Heart right ventricle (tissue), 16 donors: ENCODE measurements at regions not wholly inside any gene's neighbourhood (a gene's known extent, or its start where the extent isn't known, plus 50 kb on each side); places are given as distances from the start of the nearest gene placed in this dataset.
A peak's percentile ranks its signal among the peaks of the same experiment; 100 is the strongest.

Experiments used
- ATAC-seq, 8 donors: fragments of 200-7000 bp; cut with Tn5 transposase; one replicate each; pipeline ENCODE4 v1.9.1; 2020; ENCODE audit warnings: mild to moderate bottlenecking in 8 of 8, moderate library complexity in 8 of 8, moderate number of reproducible peaks in 1 of 8
- DNase-seq, 2 donors: peaks; one replicate each; pipeline ENCODE4 v3.0.0-alpha.2; 2020
- H3K27ac ChIP-seq, 10 donors: fragments of 200-600 bp; sonication (generic) in 2 of 10; one replicate each; pipeline versions ENCODE4 v1.5.0 to v1.8.0; 2020 to 2022; ENCODE audit warnings: mild to moderate bottlenecking in 3 of 10
- H3K27me3 ChIP-seq, 7 donors: fragments of 200-600 bp; one replicate each; pipeline ENCODE4 v1.8.0; 2021 to 2022; ENCODE audit warnings: mild to moderate bottlenecking in 2 of 7
- H3K36me3 ChIP-seq, 9 donors: fragments of 200-600 bp; sonication (generic) in 1 of 9; one replicate each; pipeline versions ENCODE4 v1.5.0 to v1.8.0; 2020 to 2022; ENCODE audit warnings: mild to moderate bottlenecking in 2 of 9
- H3K4me1 ChIP-seq, 9 donors: fragments of 200-600 bp; sonication (generic) in 1 of 9; one replicate each; pipeline versions ENCODE4 v1.5.0 to v1.8.0; 2020 to 2022; ENCODE audit warnings: mild to moderate bottlenecking in 4 of 9
- H3K4me3 ChIP-seq, 10 donors: fragments of 200-600 bp; sonication (generic) in 2 of 10; one replicate each; pipeline versions ENCODE4 v1.5.0 to v1.8.0; 2020 to 2022; ENCODE audit warnings: mild to moderate bottlenecking in 7 of 10, moderate library complexity in 2 of 10
- H3K9me3 ChIP-seq, 11 donors: fragments of 200-600 bp in 10 of 11; sonication (generic) in 2 of 11; one replicate each; pipeline versions ENCODE4 v1.5.0 to v1.8.0; 2013 to 2022; ENCODE audit warnings: mild to moderate bottlenecking in 2 of 11, control low read depth in 1 of 11, moderate library complexity in 1 of 11
- WGBS, 2 donors: extraction: QIAGEN DNeasy Blood & Tissue Kit; methylation state at CpG; one replicate each; pipeline ENCODE4 v1.1.7; 2013; ENCODE audit warnings: inconsistent platforms in 1 of 2; 5-methylcytosine and 5-hydroxymethylcytosine counted together
- intact Hi-C, 10 donors: fragments of 100-400 bp; cut with DNase I; formaldehyde crosslinking; loops; one replicate each; pipeline versions ENCODE4 v1.11.1 to v1.14.2; 2022
- TF ChIP-seq, protein P1 (sequence below), 9 donors: fragments of 200-600 bp; sonication (generic) in 2 of 9; IDR thresholded peaks; one replicate each; pipeline versions ENCODE4 v1.5.0 to v1.8.0; 2021 to 2022; ENCODE audit warnings: antibody characterized with exemption in 9 of 9, mild to moderate bottlenecking in 5 of 9, moderate library complexity in 1 of 9
- donor health status: Arrhythmogenic right ventricular cardiomyopathy.
- donor health status: ischemic (EF 13 %, LVEDD 7.1; RV severe dilation, severe dysfunction).
- donor health status: healthy with polysubstance abuse.
- donor health status: DM: no; HTN: yes; CAD: no.
- donor health status: DM: no; HTN: no; CAD: no.
- donor health status: ischemic (EF 25% LVEDD 6.9; RV normal size, moderate dysfunction).
- donor health status: ischemic (EF 25% LVEDD 5.7; RV mildly dilated, moderate dysfunction).
- donor health status: healthy.
- donor health status: DM: yes; HTN: yes; CAD: no.
- donor health status: Ischemic cardiomyopathy.
- donor health status: ischemic (EF 35%, LVEDD 5.7; RV mildly dilated, moderate dysfunction).
- donor health status: nonischemic (EF 11% LVEDD 7.7; RV severe dilation, severe dysfunction).
- donor health status: DM: yes; HTN: yes; CAD: no.
- donor health status: PGD.
- donor health status: ischemic (EF 29% LVEDD 5.4; RV normal size, mild dysfunction).
- donor health status: nonischemic (EF 23%, LVEDD 6.1; RV moderate dilation, normal function).

- Histone ChIP-seq H3K36me3 (no peaks in the 10 kb centered on the region), H3K4me3 (peak overlapping the region in 8 of 10 donors; percentile 46 to 64 (median 60)), H3K27ac (no peak overlapping the region), H3K9me3 (no peaks in the 10 kb centered on the region), H3K4me1 (peaks cover 0 to 17% (median 9%) of the 10 kb centered on the region in 9 donors), H3K27me3 (peaks cover 12 to 100% (median 57%) of the 10 kb centered on the region in 7 donors)
- TF ChIP-seq, protein P1, sequence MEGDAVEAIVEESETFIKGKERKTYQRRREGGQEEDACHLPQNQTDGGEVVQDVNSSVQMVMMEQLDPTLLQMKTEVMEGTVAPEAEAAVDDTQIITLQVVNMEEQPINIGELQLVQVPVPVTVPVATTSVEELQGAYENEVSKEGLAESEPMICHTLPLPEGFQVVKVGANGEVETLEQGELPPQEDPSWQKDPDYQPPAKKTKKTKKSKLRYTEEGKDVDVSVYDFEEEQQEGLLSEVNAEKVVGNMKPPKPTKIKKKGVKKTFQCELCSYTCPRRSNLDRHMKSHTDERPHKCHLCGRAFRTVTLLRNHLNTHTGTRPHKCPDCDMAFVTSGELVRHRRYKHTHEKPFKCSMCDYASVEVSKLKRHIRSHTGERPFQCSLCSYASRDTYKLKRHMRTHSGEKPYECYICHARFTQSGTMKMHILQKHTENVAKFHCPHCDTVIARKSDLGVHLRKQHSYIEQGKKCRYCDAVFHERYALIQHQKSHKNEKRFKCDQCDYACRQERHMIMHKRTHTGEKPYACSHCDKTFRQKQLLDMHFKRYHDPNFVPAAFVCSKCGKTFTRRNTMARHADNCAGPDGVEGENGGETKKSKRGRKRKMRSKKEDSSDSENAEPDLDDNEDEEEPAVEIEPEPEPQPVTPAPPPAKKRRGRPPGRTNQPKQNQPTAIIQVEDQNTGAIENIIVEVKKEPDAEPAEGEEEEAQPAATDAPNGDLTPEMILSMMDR (IDR thresholded peaks at IDR 0.05), result no peak
- intact Hi-C loops, result loop anchor here in 1 of 10 donors (1.0 kb wide), 1 partner anchor 481 kb away; no protein-coding TSS in a partner anchor
- WGBS, 2 donors, result 21 to 28% methylated on average over 16 of the region's 16 CpGs
- DNase-seq, result no peak
- ATAC-seq, result peak in 1 of 8 donors; percentile 10
Measured at GRCh38 chr21:38659936-38660332, 145.8 kb upstream of the ETS2 start.

- Histone ChIP-seq H3K4me1 (peaks cover 0 to 17% (median 9%) of the 10 kb centered on the region in 9 donors), H3K27me3 (peaks cover 12 to 96% (median 53%) of the 10 kb centered on the region in 7 donors), H3K4me3 (peak overlapping the region; percentile 44 to 64 (median 57)), H3K9me3 (no peaks in the 10 kb centered on the region), H3K36me3 (no peaks in the 10 kb centered on the region), H3K27ac (peak overlapping the region in 3 of 10 donors; percentile 15 to 41 (median 39))
- DNase-seq (peak; percentile 17 to 23), ATAC-seq (peak; percentile 47 to 77 (median 72))
- 2% methylated on average over 81 to 113 of the region's 113 CpGs for WGBS, 2 donors
- intact Hi-C loops, result no loop called here
- TF ChIP-seq, protein P1 (IDR thresholded peaks at IDR 0.05), result no peak
Measured at GRCh38 chr21:38660333-38661196, 145.2 kb upstream of the ETS2 start.

DNA sequence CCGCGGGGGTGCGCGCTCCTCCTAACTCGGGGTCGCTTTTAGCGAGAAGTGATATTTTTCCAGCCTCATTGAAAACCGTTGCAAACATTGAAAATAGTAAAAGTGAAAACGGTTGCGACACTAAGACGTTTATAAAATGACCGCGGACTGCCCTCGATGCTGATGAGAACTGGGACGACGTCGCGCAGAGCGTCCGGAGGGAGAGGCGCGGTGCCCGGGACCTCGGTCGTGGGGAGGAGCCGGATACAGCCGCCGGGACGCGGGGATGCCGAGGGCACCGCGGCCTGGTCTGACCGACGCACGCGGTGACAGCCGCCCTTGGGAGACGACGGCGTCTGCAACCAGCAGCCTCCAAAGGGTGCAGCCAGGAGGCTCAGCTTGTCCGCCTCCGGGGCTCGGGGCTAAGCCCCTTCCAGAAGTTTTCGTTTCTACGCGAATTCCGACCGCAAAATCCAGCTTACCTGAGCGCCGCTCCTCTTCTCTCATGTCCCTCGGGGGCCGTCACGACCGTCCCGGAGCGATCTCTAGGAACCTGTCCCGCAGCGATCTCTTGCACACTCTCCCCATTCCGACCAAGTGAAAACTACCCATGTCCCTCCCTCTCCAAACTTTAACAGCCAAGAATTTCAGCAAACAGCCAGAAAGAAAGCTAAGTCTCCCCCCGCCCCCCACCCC lies 144.4 kb upstream of the ETS2 start:
- peaks cover 12 to 96% (median 49%) of the 10 kb centered on the region in 7 donors for H3K27me3 ChIP-seq
- TF ChIP-seq, protein P1 (IDR thresholded peaks at IDR 0.05), result no peak
- ATAC-seq, result peak in 7 of 8 donors; percentile 38 to 83 (median 75)
- H3K27ac ChIP-seq, result peak overlapping the region in 4 of 10 donors; percentile 15 to 41 (median 28)
- WGBS, 2 donors, result 3% methylated on average over 61 of the region's 61 CpGs
- no peaks in the 10 kb centered on the region for H3K36me3 ChIP-seq
- H3K4me1 ChIP-seq, result peaks cover 0 to 17% (median 9%) of the 10 kb centered on the region in 9 donors
- peak overlapping the region; percentile 44 to 64 (median 57) for H3K4me3 ChIP-seq
- intact Hi-C loops, result no loop called here
- DNase-seq, result peak; percentile 14 to 38
- H3K9me3 ChIP-seq, result no peaks in the 10 kb centered on the region

DNA sequence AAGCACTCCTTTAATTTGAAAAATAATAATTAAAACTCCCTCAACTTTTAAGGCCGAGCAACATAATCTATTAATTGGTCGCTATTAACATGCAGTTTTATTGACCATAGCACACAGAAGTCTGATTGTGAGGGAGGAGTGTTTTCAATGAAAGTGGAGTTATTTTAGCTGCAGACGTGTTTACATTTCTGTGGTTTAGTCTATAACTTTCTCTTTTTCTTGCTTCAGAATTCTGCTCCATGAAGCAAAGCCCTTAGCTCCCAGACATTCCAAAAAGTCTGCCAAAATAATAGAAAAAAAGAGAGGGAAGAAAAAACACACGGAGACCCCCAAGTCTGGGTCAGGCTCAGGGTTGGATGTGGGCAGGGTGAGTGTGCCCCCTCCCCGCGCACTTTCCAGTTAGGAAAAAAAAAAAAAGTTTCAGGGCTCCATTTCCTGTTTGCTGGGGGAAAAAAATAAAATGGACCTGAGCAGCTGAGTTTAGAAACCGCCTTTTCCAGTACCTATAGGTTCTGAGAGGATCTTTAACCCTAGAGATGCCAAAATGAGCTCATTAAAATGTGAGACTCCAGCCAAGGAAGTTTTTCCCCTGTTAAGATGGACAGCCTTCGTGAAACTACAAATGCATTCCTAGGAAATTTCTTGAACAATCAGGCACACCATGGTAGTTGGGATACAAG lies 143.7 kb upstream of the ETS2 start:
- H3K27me3 ChIP-seq, result peaks cover 12 to 91% (median 46%) of the 10 kb centered on the region in 7 donors
- ATAC-seq, result no peak
- peak overlapping the region in 1 of 10 donors; percentile 41 for H3K27ac ChIP-seq

More for the DNA sequence above, 143.7 kb upstream of the ETS2 start:
- H3K36me3 ChIP-seq, result no peaks in the 10 kb centered on the region
- peaks cover 0 to 17% (median 9%) of the 10 kb centered on the region in 9 donors for H3K4me1 ChIP-seq
- WGBS, 2 donors, result 38 to 45% methylated on average over 8 of the region's 8 CpGs
- H3K9me3 ChIP-seq, result no peaks in the 10 kb centered on the region
- DNase-seq, result no peak
- TF ChIP-seq, protein P1 (IDR thresholded peaks at IDR 0.05), result no peak
- peak overlapping the region in 8 of 10 donors; percentile 46 to 64 (median 60) for H3K4me3 ChIP-seq
- intact Hi-C loops, result no loop called here
